ENCODE measurements at regions not wholly inside any gene's neighbourhood (a gene's known extent, or its start where the extent isn't known, plus 50 kb on each side); places are given as distances from the start of the nearest gene placed in this dataset.

- Histone ChIP-seq H3K36me3 (no peaks in the 10 kb centered on the region), H3K27me3 (no peaks in the 10 kb centered on the region), H3K9me3 (no peaks in the 10 kb centered on the region), H3K4me3 (no peak overlapping the region), H3K4me1 (no peaks in the 10 kb centered on the region), H3K27ac (no peak overlapping the region)
- WGBS, 5 donors: 50 to 71% (median 55%) methylated on average over 3 of the region's 3 CpGs
- intact Hi-C loops (cut with DNase I; ENCODE audit: low total_unique reads): no loop called here
- no peak for DNase-seq
- TF ChIP-seq CTCF (IDR thresholded peaks at IDR 0.05): no peak
- no peak for TF ChIP-seq POLR2A (IDR thresholded peaks at IDR 0.05)
- no peak for TF ChIP-seq POLR2AphosphoS5 (IDR thresholded peaks at IDR 0.05)
- TF ChIP-seq EP300 (IDR thresholded peaks at IDR 0.05): no peak
These were observed 162.4 kb upstream of the TOX3 start for GRCh38 chr16:52709306-52709705.

GRCh38 chr16:52708476-52708875, 161.5 kb upstream of the TOX3 start:
- TF ChIP-seq EP300 (IDR thresholded peaks at IDR 0.05) (no peak), CTCF (IDR thresholded peaks at IDR 0.05) (no peak), POLR2A (IDR thresholded peaks at IDR 0.05) (no peak), POLR2AphosphoS5 (IDR thresholded peaks at IDR 0.05) (no peak)
- no peaks in the 10 kb centered on the region for H3K9me3 ChIP-seq
- H3K4me3 ChIP-seq: no peak overlapping the region
- peaks cover 0 to 4% (median 0%) of the 10 kb centered on the region in 4 donors for H3K4me1 ChIP-seq
- 54 to 76% (median 73%) methylated on average over 2 of the region's 2 CpGs for WGBS, 5 donors
- no peaks in the 10 kb centered on the region for H3K36me3 ChIP-seq
- no peak overlapping the region for H3K27ac ChIP-seq
- intact Hi-C loops (cut with DNase I; ENCODE audit: low total_unique reads): no loop called here
- no peaks in the 10 kb centered on the region for H3K27me3 ChIP-seq
- DNase-seq: no peak

- TF ChIP-seq CTCF (IDR thresholded peaks at IDR 0.05): no peak
- TF ChIP-seq POLR2A (IDR thresholded peaks at IDR 0.05): no peak
- TF ChIP-seq POLR2AphosphoS5 (IDR thresholded peaks at IDR 0.05): no peak
- TF ChIP-seq EP300 (IDR thresholded peaks at IDR 0.05): no peak
- Histone ChIP-seq H3K27ac (no peak overlapping the region), H3K4me1 (peaks cover 0 to 8% (median 0%) of the 10 kb centered on the region in 4 donors), H3K27me3 (no peaks in the 10 kb centered on the region), H3K9me3 (no peaks in the 10 kb centered on the region), H3K36me3 (no peaks in the 10 kb centered on the region), H3K4me3 (no peak overlapping the region)
- 50 to 60% (median 60%) methylated on average over 3 of the region's 3 CpGs for WGBS, 5 donors
- peak in 1 of 2 donors; percentile 14 for DNase-seq
- intact Hi-C loops (cut with DNase I; ENCODE audit: low total_unique reads): no loop called here
These were observed 160.9 kb upstream of the TOX3 start for GRCh38 chr16:52707676-52708337.

- no peaks in the 10 kb centered on the region for H3K36me3 ChIP-seq
- WGBS, 5 donors: 56 to 73% (median 67%) methylated on average over 5 of the region's 5 CpGs
- H3K4me3 ChIP-seq: no peak overlapping the region
- intact Hi-C loops (cut with DNase I; ENCODE audit: low total_unique reads): no loop called here
- DNase-seq: no peak
- H3K27ac ChIP-seq: no peak overlapping the region
- H3K4me1 ChIP-seq: peaks cover 0 to 8% (median 0%) of the 10 kb centered on the region in 4 donors
- no peak for TF ChIP-seq POLR2A (IDR thresholded peaks at IDR 0.05)
- no peak for TF ChIP-seq POLR2AphosphoS5 (IDR thresholded peaks at IDR 0.05)
- TF ChIP-seq EP300 (IDR thresholded peaks at IDR 0.05): no peak
- no peak for TF ChIP-seq CTCF (IDR thresholded peaks at IDR 0.05)
- no peaks in the 10 kb centered on the region for H3K27me3 ChIP-seq
- no peaks in the 10 kb centered on the region for H3K9me3 ChIP-seq
These were observed 158.2 kb upstream of the TOX3 start for GRCh38 chr16:52705122-52705521.

Data from stomach (tissue), 8 donors.